Stimulated activated CD4-positive, alpha-beta T cell treated with anti-CD3 and anti-CD28 coated beads, Interleukin-1b, Interleukin-23, amount 100 ng/mL, for 4 hours (primary cell): ENCODE measurements at regions not wholly inside any gene's neighbourhood (a gene's known extent, or its start where the extent isn't known, plus 50 kb on each side); places are given as distances from the start of the nearest gene placed in this dataset.
"Not testable (repeated sequence)": the region's sequence is repeated elsewhere in the genome, so short reads cannot be mapped to it uniquely, and the experiment has no call there.

Experiments used
- DNase-seq, 2 donors: peaks; one replicate each; pipeline ENCODE4 v3.0.0-alpha.2; 2020; ENCODE audit warnings: low read depth in 2 of 2

DNA sequence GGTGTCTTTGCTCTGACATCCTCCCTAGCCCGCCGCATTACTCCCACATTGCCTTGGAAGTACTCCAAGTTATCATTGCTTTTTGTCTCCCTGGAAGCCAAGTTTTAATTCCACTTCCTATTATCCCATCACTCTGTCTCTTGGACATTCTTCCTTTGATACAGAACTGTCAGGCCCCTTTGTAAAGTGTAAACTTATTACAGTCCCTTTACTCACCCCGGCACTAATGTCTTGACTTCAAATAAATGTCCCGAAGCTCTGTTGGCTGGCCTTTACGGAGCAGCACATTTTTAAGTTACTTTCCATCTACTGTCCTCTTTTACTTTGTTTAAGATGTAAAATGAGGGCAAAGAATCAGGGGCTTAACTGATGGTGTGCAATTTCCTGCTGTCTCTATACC lies 223.5 kb upstream of the IGFBP7 start:
- no peak for DNase-seq

DNA sequence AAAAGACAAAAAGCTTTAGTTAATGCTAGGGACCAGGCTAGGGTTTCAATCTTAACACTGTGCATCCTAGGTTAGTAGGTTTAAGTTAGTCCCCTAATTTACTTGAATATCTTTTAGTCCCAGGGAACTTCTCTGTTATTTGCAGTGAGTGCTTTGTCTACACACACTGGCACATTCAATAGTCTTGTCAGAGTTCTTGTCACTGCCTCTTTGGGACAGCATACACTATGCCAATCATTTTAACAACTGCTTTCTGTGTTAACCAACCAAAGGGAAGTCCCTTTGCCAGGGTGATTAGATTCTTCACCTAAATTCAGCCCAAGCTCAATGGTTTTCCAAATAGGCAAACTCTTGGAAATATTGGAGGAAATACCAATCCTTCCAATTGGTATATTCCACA lies 221.8 kb upstream of the IGFBP7 start:
- no peak for DNase-seq

DNA sequence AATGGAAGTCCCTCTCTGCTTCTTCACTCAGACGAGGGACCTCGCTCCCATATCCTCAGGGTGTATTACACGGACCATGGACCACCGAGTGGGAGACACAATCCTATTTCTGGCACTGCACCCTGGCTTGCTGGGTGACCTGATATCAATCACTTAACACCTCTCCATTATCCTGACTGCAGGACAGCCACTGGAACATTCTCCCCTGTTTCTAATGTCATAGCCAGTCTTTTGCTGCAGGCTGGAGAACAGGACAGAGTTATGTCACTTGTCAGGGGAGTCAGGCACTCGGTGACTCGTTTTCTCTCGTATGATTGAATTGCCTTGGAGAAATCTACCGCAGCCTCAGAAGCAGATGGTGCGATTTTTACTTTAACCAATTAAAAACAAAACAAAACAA lies 219.1 kb upstream of the IGFBP7 start:
- DNase-seq: no peak

DNA sequence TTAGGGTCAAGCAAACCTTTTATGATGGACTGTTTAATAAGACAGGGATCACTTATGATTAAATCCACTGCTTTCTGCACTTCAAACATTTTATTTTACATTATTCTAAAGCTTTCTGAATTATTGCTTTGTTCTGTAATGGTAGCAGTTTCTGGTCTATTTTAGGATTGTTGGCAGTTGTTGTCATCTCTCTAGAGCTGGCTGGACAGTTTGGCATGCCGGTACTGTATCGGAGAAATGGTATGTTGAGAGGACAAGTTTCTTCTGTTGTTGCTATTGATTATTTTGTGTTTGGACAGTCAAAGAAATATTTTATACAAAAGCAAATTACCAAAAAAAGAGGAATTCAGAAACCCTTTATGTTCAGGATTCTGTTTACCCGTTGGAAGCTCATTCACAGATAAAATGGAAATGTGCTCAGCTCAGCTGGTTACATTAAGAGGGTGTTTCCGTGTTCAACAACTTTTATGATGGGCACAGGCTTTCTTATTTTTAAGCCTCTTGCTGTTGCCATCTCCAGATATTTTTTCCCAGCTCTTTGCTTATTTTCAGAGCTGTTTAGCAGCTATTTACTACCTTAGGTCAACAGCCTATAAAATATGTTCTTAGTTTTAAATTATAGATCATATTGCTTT lies 214.6 kb upstream of the IGFBP7 start:
- no peak for DNase-seq

DNA sequence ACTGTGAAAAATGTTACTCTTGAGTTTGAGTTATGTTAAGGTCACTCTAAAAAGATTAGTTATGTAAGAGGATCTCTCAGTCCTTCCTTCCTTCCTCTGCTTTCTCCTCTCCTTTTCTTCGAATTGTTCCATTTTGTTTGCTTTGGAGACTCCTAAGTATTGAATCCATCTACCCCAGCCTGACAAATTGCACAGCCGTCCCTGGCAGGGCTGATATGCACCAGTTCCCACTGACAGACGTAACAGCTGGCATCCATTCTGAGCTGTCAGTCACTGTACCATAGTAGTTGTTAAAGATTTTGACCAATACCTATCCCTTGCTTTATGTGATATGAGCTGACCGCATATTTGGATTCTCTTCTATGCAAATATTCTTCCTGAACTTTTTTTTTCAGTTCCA lies 210.7 kb upstream of the IGFBP7 start:
- no peak for DNase-seq

DNA sequence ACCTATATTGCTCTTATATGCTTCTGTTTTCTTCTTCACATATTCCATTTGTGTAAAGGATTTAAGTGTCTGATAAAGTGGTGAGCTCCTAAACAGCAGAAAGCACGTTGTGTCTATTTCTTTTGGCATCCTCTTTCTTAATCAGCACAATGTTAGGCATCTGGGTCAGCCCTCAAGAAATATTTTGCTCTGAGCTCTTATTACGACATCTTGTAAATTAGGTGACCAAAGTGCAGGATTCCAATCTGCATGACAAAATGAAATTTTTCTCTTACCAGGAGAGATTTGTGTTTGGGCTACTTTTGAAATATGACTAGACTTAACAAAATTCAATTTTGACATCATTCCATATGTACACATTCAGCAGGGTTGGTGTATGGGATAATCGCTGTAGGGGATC lies 210.0 kb upstream of the IGFBP7 start:
- no peak for DNase-seq

DNA sequence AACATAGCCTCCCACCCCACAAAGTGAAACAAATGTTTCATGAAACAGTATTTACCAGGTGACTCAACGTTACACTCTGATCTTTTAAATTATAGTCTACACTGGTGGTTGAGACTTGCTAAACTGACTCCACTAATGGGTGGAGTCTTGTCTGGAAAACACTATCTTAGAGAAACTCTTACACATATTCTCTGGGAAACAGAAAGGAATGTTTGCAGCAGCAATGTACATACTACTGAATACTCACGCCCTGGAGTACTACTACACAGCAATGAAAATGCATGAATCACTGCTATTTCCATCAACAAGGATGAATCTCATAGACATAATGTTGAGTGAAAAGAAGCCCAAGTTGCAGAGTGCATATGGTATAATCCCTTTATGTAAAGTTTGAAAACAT lies 208.5 kb upstream of the IGFBP7 start:
- DNase-seq: no peak

DNA sequence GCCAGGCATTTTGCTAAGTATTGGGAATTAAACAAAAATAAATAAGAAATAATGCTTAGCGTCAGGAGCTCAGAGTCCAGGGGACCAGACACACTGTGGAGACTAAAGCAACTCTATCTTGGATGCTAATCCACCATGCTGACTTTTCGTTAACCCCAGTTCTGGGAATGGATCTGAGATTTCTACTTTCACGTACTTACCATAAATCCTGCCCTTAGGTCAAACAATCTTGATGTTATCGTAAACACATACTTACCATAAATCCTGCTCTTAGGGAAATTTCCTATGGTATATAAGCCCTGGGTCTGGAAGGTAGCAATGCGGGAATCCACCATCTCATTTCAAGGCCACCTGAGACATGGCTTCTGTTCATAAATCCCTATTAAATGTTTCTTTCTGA lies 204.5 kb upstream of the IGFBP7 start:
- no peak for DNase-seq

DNA sequence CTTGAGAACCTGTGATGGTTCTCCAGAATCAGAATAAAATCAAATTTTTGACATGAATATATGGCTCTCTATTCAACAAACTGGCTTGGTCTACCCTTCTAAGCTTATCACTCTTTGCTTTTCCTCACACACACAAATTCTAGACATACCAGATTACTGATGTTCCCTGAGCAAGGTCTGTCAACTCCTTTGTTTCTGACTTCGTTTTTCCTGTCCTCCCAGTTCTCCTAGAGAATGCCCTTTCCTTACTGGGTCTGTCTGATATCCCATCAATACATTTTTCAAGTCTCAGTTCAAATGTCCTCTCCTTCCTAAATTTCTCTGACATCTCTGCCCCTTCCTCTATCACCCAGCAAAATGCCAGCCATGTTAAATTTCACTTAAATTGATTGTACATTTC lies 202.1 kb upstream of the IGFBP7 start:
- DNase-seq: no peak

DNA sequence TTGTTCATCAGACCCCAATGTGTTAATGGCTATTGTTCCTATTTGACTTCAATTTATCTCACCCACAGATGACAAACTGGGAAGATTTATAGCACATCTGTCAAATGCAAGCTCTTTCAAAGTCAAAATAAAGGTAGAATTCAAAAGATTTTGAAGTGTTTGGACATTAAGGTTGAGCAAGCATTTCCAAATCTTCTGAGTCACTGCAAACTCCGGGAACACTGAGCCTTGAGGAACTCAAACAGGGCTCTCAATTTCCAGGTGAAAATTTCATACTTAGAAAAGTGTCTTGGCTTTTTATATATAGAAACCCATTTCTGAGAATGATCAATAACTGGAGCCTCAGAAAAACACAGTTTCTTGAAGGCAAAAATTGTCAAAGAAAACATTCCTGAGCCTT lies 199.5 kb upstream of the IGFBP7 start:
- DNase-seq: no peak

DNA sequence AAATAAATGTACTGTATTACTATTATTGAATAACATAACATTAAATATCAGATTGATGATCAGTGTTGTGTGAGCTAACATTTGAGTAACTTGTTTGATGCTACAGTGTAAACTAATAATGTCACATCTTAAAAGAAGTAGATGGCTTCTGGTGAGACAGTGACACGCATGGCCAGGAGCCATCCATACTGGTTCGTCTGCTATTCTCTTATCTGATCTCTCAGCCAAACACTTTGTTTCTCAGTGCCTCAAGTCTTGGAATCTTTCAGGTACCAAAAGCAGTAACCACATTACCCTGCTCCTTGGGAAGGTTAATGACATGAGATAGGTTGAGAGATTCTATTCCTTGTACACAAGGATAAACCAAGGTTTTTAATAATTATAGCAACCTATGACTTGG lies 198.1 kb upstream of the IGFBP7 start:
- no peak for DNase-seq

DNA sequence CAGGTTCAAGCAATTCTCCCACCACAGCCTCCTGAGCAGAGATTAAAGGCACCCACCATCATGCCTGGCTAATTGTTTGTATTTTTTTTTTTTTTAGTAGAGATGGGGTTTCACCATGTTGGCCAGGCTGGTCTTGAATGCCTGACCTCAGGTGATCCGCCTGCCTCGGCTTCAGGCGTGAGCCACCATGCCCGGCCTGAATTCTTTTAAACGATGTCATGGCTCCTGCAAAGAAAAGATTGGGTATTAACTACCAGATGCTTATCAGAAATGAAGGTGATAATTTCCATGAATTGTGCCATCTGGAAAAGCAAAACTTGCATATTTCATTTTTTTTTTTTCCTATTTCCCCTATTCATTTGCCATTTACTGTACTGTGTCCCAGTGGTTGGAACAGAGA lies 195.7 kb upstream of the IGFBP7 start:
- DNase-seq: no peak

DNA sequence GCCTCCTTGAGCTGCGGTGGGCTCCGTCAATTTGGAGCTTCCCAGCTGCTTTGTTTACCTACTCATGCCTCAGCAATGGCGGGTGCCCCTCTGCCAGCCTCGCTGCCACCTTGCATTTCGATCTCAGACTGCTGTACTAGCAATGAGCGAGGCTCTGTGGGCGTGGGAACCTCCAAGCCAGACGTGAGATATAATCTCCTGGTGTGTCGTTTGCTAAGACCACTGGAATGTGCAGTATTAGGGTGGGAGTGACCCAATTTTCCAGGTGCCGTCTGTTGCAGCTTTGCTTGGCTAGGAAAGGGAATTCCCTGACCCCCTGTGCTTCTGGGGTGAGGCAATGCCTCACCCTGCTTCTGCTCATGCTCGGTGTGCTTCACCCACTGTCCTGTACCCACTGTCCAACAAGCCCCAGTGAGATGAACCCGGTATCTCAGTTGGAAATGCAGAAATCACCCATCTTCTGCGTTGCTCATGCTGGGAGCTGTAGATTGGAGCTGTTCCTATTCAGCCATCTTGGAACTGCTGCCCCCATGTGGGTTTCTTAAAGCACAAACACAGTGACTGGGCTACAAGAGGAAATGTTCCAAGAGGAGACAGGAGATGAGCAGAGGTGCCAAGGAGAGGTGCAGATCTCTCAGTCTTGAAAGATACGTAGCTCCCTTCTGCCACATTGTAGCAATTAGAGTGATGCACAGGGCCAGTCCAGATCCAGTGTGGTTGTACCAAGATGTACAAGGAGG lies 193.0 kb upstream of the IGFBP7 start:
- no peak for DNase-seq

DNA sequence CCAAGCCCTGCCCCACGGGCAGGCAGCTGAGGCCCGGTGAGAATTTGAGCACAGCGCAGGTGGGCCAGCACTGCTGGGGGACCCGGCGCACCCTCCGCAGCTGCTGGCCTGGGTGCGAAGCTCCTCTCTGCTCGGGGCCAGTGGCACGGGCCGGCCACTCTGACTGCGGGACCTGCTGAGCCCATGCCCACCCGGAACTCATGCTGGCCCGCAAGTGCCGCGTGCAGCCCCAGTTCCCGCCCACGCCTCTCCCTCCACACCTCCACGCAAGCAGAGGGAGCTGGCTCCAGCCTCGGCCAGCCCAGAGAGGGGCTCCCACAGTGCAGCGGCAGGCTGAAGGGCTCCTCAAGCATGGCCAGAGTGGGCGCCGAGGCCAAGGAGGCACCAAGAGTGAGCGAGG lies 190.1 kb upstream of the IGFBP7 start:
- DNase-seq: not testable (repeated sequence)

DNA sequence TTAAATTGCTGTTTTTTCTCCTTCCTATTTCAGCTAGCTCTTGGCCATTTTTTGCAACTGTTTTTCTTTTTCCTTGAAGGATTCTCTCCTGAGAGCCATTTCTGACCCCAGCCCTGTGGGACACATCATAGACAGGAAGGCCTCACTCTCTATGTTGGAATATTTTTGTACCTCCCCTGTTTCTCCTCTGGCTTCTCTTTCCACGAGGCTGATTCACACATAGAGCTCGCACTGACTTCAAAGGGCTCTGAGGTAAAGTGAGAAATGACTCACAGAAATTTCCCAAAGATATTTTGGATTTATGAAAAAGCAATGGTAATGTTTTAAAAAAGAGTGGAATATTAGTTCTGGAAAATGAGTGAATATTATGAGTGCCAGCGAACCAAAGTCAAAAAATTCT lies 181.7 kb upstream of the IGFBP7 start:
- no peak for DNase-seq

DNA sequence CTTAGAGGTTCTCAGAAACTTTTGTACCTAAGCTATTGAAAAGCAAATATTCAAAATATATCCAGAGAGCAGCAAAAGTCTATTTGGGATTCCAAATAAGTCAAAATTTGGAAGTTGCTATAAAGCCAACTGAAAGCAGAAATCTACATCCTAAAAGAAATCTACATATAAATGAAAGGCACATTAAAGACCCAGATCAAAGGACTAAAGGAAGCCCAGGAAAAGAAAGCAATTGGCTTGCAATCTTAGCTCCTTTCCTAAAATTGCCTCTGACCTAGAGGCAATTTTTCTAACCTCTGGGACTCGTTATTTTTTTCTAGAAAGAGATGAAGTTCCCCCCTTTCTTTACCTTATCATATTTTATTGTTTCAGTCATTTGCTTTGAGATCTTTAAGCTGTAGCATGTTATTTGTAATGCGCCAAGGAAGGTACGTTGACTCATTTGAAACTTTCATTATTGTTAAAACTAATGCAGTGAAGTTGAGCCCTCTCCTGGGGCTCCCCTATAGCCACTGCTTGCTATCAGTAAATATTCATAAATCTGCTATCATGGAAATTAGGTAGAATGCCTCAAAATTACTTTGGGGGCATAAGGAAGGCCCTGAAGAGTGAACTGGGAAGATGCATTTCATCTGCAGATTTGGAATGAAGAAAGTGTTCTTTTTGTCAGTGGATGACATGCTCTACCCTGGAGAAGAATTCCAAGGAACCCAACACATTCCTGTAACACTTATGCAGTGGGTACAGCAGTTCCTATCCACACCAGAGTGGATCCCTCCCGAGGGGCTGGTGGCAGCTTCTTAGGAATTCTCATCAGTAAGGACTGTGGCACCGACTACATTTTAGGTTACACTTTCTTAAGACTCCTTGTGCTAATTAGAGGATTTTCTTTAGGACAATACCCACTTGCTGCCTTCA lies 177.8 kb upstream of the IGFBP7 start:
- no peak for DNase-seq

DNA sequence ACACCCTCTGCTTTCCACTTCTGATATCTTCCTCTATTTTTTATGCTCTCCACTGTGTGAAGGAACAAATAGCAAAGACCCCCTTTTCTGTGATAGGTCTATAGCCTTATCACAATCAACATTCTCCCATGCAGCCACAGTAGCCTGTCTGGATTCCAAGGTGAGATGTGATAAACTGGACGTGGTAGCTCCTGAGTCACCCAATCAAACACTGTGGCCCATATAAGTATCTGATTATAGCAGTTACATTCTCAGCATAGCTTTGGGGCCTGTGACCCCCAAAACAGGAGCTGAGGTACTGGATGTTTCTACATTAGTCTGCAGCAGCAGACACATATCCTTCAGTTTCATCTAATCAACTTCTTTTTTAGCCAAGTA lies 172.7 kb upstream of the IGFBP7 start:
- no peak for DNase-seq

DNA sequence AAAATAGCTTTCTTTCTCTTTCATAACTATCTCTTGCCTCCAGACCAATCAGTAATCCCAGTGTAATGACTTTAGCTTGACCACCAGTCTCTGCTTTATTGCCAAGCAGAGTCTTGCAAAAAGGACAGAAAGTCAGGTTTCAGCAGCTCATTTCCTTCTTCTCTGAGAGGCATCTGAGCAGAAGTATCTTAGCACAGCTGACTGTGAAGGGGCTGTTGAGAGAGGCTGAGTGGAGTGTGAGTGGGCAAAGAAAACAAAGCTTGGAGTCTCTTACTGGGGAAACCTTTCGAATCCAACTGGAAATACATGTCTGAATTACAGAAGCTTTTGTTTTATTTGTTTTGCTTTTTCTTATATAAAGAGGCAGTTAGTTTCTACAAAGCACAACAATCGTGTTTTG lies 170.3 kb upstream of the IGFBP7 start:
- DNase-seq: no peak

DNA sequence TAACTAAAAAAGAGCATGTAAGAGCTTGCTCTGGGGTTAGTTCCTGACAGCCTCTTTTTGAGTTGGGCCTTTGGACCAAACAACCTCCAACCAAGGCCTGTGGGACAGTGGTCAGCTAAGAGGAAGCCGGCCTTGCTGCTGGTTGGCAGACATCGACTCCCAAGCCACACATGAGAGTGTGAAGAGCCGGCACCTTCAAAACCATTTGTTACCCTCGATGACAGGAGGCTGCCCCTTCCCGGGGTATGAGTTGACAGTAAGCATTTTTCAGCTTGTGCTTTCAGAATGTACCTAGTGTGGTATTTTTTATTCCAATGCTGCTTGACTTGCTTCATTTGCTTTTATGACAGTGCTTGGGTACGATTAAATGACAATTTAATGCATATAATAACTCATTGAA lies 168.6 kb upstream of the IGFBP7 start:
- DNase-seq: no peak

DNA sequence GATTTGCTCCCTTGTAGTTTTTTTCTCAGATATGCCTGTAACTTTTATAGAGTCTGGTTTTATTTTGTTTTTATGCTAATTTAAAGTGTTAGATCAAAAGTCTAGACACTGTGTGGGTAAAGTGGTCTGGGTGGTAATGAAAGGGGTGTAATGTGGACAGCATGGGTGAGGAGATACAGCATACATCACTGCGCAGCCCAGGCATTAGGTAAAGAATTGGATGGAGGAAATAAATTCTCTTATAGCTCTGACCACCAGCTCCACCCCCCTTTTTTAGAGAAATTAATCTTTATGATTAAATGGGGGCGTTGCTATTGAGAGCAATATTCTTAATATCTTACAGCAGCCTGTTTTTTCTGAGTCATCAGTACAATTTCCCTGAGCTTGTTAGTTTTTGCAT lies 163.9 kb upstream of the IGFBP7 start:
- no peak for DNase-seq

DNA sequence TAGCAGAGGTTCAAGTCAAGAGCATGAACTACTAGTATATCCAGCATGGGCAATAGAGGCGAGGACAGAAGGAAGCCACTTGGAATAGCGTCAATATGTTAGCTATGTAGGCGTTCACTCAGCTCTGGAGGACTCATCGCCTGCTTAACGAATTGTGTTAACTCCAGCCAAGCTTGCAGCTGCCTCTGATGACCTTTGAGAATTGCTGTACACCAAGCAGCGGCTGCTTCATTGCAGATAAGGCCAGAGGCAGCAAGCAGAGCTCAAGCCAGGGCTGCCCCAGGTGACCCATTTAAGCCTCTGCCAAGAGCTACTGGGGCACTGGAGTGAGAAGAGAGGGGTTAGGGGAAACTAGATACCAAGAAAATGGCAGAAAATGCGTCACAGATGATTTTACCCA lies 160.2 kb upstream of the IGFBP7 start:
- no peak for DNase-seq

DNA sequence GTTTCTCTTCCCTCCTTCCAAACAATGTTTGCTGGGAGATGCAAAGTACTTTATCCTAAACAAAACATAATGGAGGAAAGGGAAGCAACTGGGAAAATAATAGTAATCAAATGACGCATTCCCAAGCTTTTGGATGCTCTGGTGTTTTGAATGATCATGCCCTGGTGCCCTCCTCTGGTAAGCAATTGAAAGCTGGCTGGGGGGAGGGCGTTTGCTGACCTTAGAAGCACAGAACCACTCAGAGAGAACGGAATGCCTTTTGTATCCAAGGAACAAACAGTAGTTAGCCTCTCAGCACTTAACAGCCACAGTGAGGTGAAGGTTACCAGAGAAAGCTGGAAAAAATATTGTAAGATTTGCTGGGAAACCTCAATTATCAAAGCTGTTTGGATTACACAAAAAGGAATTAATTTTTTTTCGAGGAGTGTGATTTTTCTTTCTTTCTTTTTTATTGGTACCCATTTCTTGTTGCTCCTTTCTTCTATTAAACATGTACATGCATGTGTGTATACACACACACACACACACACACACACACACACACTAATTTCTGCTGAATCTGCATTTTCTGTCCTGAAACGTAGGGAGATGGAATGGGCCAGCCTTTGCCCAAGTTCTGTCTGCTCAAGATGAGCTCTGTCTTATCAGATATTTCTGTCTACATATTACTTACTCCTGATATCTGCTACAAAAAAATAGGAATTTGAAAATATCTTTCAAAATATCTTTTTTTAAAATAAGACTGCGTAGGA lies 155.8 kb upstream of the IGFBP7 start:
- no peak for DNase-seq
